Panc1 (cell line): ENCODE measurements at regions not wholly inside any gene's neighbourhood (a gene's known extent, or its start where the extent isn't known, plus 50 kb on each side); places are given as distances from the start of the nearest gene placed in this dataset.

Experiments
- ATAC-seq: fragments of 200-7000 bp; cut with Tn5 transposase; 2 replicates; pipeline ENCODE4 v1.9.1; 2020; ENCODE audit warnings: mild to moderate bottlenecking, moderate library complexity
- BruUV-seq: library from RNA; stranded (reverse); fragments of 400-500 nt; replicated peaks from 2 replicates; lab custom pipeline; 2021; lab: Mats Ljungman, UMichigan
- CTCF ChIA-PET: fragments of 300-600 bp; sonication (Branson Sonifier 250); formaldehyde crosslinking; loops from one replicate; lab custom pipeline; 2022; ENCODE audit warnings: antibody characterized with exemption; lab: Charles Lee
- POLR2A ChIA-PET: fragments of 300-600 bp; sonication (Branson Sonifier 250); formaldehyde crosslinking; loops from one replicate; lab custom pipeline; 2022; ENCODE audit warnings: antibody characterized with exemption; lab: Charles Lee
- DNase-seq: peaks from one replicate; pipeline ENCODE4 v3.0.0-alpha.2; 2010; ENCODE audit warnings: low read depth, low spot score
- H3K27ac ChIP-seq: 2 replicates; pipeline ENCODE4 v1.5.1; 2011; ENCODE audit warnings: mild to moderate bottlenecking, low read length, inconsistent platforms
- H3K27me3 ChIP-seq: fragments of 200-500 bp; sonication (Bioruptor generic); 2 replicates; pipeline ENCODE4 v1.6.0; 2014; ENCODE audit warnings: low read length, inconsistent platforms; ENCODE audit not compliant: control insufficient read depth, insufficient read depth
- H3K36me3 ChIP-seq: fragments of 200-500 bp; sonication (Bioruptor generic); 2 replicates; pipeline ENCODE4 v1.5.1; 2014; ENCODE audit warnings: inconsistent platforms, mild to moderate bottlenecking, low read length, moderate library complexity; ENCODE audit not compliant: control insufficient read depth, insufficient read depth
- H3K4me1 ChIP-seq: 2 replicates; pipeline ENCODE4 v1.5.1; 2011; ENCODE audit warnings: inconsistent platforms, mild to moderate bottlenecking, low read length, moderate library complexity; ENCODE audit not compliant: control insufficient read depth, insufficient read depth
- H3K4me3 ChIP-seq, 2 experiments: 2 replicates each; pipeline ENCODE4 v1.5.1; 2011 to 2012; ENCODE audit warnings: low read depth in 2 of 2, low read length in 2 of 2, mild to moderate bottlenecking in 2 of 2, inconsistent platforms in 1 of 2, moderate library complexity in 1 of 2
- H3K9me3 ChIP-seq: fragments of 200-500 bp; sonication (Bioruptor generic); 2 replicates; pipeline ENCODE4 v1.5.1; 2014; ENCODE audit warnings: low read depth, mild to moderate bottlenecking, inconsistent platforms, low read length, moderate library complexity; ENCODE audit not compliant: control insufficient read depth, insufficient read depth
- POLR2AphosphoS5 ChIP-seq: IDR thresholded peaks from 2 replicates; pipeline ENCODE4 v1.6.1; 2012; ENCODE audit warnings: mild to moderate bottlenecking, low read depth, low read length, moderate library complexity
- SIN3A ChIP-seq: IDR thresholded peaks from 2 replicates; pipeline ENCODE4 v1.6.1; 2012; ENCODE audit warnings: low read depth, mild to moderate bottlenecking, low read length, moderate library complexity, borderline replicate concordance; ENCODE audit not compliant: insufficient read depth
- TCF7L2 ChIP-seq: IDR thresholded peaks from 2 replicates; pipeline ENCODE4 v1.6.1; 2011; ENCODE audit warnings: mild to moderate bottlenecking, low read depth, low read length, inconsistent platforms
- in situ Hi-C: cut with HindIII; loops from 2 replicates; pipeline ENCODE4 v1.10.0; 2016; ENCODE audit warnings: low sequenced_read_pairs, low pct_unique_long_range_greater_than_20kb
- intact Hi-C: fragments of 100-400 bp; cut with micrococcal nuclease; formaldehyde crosslinking; loops from one replicate; pipeline ENCODE4 v1.10.0; 2022; ENCODE audit not compliant: unreplicated experiment
- TF ChIP-seq, protein P1 (sequence below): fragments of 450-650 bp; IDR thresholded peaks from 2 replicates; pipeline ENCODE4 v1.5.1; 2017; ENCODE audit warnings: mild to moderate bottlenecking
- TF ChIP-seq, protein P2 (sequence below), 2 experiments: IDR thresholded peaks; 2 replicates each; pipeline ENCODE4 v1.6.1; 2011 to 2012; ENCODE audit warnings: low read depth in 2 of 2, control low read depth in 1 of 2, low read length in 1 of 2, mild to moderate bottlenecking in 1 of 2, moderate library complexity in 1 of 2; ENCODE audit not compliant: insufficient read depth in 1 of 2

DNA sequence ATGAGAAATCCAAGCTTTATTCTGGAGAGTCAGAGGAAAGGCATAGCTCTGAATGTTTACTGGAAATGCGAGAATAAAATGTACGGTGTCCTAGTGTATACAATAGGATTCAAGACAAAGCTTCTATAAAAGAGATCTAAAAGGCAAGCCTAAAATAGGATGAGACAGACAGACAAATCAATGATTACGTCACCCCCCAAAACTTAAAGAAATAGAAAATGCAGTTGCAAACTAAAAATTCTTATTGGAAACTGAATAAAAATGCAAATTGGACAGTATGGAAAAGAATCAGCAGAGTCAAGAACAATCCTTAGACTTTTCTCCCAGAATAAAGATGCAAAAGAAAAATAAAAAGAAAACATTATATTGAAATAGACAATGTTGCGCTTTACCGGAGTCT is 245.9 kb downstream of the POM121L12 start:
- intact Hi-C loops (no loop called here), in situ Hi-C loops (no loop called here)
- Histone ChIP-seq H3K27me3 (no peaks in the 10 kb centered on the region), H3K36me3 (no peaks in the 10 kb centered on the region), H3K4me3 (no peak overlapping the region), H3K27ac (no peak overlapping the region), H3K4me1 (no peaks in the 10 kb centered on the region), H3K9me3 (no peaks in the 10 kb centered on the region)
- ATAC-seq, result no peak
- CTCF ChIA-PET, result no interaction called here
- TF ChIP-seq SIN3A (no peak), POLR2AphosphoS5 (no peak), TCF7L2 (no peak)
- TF ChIP-seq, protein P1, sequence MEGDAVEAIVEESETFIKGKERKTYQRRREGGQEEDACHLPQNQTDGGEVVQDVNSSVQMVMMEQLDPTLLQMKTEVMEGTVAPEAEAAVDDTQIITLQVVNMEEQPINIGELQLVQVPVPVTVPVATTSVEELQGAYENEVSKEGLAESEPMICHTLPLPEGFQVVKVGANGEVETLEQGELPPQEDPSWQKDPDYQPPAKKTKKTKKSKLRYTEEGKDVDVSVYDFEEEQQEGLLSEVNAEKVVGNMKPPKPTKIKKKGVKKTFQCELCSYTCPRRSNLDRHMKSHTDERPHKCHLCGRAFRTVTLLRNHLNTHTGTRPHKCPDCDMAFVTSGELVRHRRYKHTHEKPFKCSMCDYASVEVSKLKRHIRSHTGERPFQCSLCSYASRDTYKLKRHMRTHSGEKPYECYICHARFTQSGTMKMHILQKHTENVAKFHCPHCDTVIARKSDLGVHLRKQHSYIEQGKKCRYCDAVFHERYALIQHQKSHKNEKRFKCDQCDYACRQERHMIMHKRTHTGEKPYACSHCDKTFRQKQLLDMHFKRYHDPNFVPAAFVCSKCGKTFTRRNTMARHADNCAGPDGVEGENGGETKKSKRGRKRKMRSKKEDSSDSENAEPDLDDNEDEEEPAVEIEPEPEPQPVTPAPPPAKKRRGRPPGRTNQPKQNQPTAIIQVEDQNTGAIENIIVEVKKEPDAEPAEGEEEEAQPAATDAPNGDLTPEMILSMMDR, result no peak
- TF ChIP-seq, protein P2, sequence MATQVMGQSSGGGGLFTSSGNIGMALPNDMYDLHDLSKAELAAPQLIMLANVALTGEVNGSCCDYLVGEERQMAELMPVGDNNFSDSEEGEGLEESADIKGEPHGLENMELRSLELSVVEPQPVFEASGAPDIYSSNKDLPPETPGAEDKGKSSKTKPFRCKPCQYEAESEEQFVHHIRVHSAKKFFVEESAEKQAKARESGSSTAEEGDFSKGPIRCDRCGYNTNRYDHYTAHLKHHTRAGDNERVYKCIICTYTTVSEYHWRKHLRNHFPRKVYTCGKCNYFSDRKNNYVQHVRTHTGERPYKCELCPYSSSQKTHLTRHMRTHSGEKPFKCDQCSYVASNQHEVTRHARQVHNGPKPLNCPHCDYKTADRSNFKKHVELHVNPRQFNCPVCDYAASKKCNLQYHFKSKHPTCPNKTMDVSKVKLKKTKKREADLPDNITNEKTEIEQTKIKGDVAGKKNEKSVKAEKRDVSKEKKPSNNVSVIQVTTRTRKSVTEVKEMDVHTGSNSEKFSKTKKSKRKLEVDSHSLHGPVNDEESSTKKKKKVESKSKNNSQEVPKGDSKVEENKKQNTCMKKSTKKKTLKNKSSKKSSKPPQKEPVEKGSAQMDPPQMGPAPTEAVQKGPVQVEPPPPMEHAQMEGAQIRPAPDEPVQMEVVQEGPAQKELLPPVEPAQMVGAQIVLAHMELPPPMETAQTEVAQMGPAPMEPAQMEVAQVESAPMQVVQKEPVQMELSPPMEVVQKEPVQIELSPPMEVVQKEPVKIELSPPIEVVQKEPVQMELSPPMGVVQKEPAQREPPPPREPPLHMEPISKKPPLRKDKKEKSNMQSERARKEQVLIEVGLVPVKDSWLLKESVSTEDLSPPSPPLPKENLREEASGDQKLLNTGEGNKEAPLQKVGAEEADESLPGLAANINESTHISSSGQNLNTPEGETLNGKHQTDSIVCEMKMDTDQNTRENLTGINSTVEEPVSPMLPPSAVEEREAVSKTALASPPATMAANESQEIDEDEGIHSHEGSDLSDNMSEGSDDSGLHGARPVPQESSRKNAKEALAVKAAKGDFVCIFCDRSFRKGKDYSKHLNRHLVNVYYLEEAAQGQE (IDR thresholded peaks at IDR 0.05; ENCODE audit: insufficient read depth in 1 of 2, low read depth in 2 of 2, low read length in 1 of 2), result no peak
- POLR2A ChIA-PET, result no interaction called here
- no peak for DNase-seq
- no TSS peak for BruUV-seq

GRCh38 chr7:53292341-53292740 is 256.9 kb downstream of the POM121L12 start:
- no peaks in the 10 kb centered on the region for H3K9me3 ChIP-seq
- ATAC-seq, result no peak

More at GRCh38 chr7:53292341-53292740, 256.9 kb downstream of the POM121L12 start:
- no peak overlapping the region for H3K27ac ChIP-seq
- no peaks in the 10 kb centered on the region for H3K36me3 ChIP-seq
- intact Hi-C loops, result no loop called here
- H3K4me1 ChIP-seq, result no peaks in the 10 kb centered on the region
- ChIA-PET CTCF (no interaction called here), POLR2A (no interaction called here)
- TF ChIP-seq, protein P2 (IDR thresholded peaks at IDR 0.05; ENCODE audit: insufficient read depth in 1 of 2, low read depth in 2 of 2, low read length in 1 of 2), result no peak
- TF ChIP-seq, protein P1, result no peak
- TF ChIP-seq POLR2AphosphoS5, result no peak
- TF ChIP-seq SIN3A, result no peak
- no peak for TF ChIP-seq TCF7L2
- no TSS peak for BruUV-seq
- in situ Hi-C loops, result no loop called here
- no peaks in the 10 kb centered on the region for H3K27me3 ChIP-seq
- no peak for DNase-seq
- no peak overlapping the region for H3K4me3 ChIP-seq
